IPS DF 4.7 (cell line): ENCODE measurements at regions not wholly inside any gene's neighbourhood (a gene's known extent, or its start where the extent isn't known, plus 50 kb on each side); places are given as distances from the start of the nearest gene placed in this dataset.
"Not testable (repeated sequence)": the region's sequence is repeated elsewhere in the genome, so short reads cannot be mapped to it uniquely, and the experiment has no call there.

ENCODE experiments used
- DNase-seq: peaks from one replicate; pipeline ENCODE4 v3.0.0-alpha.2; 2013; ENCODE audit warnings: low spot score; ENCODE audit errors: extremely low read depth

DNA sequence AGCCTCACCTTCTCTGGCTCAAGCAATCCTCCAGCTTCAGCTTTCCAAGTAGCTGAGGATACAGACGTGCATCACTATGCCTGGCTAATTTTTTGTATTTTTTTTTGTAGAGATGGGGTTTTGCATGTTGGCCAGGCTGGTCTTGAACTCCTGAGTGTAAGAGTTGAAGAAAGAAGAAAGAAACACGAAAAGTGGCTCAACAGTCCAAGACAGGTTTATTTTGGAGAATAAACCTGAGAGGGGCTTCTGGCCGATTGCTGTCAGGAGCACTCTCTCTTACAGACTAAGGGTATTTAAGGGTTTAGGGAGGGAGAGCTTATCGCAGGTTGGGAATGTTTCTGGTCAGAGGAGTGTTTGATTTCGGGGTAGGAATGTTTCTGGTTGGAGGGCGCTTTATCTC is 75.9 kb downstream of the RRM2 start:
- not testable (repeated sequence) for DNase-seq

DNA sequence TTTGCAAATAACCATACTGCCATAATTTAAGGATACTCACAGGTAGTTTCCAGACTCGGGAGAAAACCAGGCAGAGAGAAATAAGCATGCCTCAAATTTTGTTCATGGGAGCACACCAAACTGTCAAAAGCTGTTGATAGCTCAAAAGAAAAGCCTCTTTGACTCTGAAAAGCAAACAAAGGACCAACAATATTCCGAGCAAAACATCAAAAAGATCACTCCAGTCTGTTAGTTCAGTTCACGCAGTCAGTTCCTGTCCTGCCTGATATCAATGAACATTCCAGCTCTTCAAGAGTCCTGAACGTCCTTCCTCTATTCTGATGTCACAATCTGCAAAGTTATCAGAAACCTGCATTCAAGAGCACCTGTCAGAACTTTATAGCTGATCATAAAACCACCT is 78.7 kb downstream of the RRM2 start:
- DNase-seq: no peak

DNA sequence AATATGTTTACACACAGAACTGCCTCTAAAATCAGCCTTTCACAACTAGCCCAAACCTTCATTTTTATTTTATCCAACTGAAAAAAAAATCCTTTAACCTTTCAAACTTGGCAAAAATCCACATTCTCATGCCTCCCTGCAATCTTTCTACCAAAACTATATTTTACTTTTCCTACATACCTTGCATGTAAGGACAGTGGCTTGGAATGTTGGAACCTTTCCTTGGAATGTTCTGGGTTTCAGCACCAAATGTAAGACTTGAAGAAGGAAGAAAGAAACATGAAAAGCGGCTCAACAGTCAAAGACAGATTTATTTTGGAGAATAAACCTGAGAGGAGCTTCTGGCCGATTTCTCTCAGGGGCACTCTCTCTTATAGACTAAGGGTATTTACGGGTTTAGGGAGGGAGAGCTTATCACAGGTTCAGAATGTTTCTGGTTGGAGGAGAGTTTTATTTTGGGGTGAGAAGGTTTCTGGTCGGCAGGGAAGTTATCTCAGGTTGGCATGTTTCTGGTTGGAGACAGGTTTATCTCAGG is 79.7 kb downstream of the RRM2 start:
- no peak for DNase-seq

DNA sequence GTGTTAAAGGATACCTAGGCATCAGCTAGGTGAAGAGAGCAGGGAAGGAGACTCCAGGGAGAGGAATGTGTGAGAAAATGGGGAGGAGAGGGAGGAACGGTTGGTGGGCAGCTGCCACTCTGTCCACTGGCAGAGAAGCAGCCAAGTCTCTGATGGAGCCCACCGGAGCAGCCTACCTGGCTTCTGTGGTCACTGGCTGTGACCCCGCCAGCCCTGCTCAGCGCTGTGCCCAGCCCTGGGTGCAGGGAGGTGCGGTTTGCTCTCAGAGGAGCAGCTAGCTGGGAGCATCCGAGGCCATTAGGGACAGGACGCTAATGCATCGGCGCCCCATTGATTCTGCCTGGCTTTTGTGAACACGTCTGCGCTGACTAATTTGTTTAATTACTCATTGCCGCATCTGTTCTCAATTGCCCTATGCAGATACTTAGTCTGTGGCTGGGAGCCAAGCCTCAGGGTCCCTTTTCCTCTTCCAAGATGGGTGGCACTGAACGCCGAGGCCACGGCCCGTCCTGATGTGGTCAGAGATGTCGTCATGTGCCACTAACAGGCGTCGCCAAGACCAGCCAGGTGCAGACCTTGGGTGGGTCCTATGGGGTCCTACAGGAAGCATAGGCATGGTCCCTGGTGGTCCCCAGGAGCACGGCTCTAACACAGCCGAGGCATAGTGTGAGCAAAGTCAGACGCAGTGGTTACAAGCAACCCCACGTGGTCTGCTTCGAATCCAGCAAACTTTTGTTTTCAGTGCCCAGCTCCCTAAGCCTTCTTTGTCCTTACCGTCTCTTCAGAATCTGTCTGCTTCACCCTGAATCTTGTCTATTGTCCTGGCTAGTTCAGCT is 82.0 kb downstream of the RRM2 start:
- DNase-seq: no peak

DNA sequence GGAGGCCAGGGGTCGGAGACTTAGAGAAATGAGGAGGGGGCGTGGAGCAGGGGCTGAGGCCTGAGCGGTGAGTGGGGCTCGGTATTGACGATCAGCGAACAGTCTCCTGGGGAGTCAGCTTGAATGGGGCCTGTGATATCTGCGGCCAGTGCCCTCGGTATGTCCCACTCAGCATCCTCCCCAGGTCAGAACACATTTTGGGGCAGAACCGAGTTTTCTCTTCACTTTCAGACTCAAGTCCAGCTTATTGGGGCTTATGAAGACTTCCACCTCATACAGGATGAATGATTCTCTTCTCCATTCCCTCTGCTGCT is 82.6 kb downstream of the RRM2 start:
- DNase-seq: no peak

DNA sequence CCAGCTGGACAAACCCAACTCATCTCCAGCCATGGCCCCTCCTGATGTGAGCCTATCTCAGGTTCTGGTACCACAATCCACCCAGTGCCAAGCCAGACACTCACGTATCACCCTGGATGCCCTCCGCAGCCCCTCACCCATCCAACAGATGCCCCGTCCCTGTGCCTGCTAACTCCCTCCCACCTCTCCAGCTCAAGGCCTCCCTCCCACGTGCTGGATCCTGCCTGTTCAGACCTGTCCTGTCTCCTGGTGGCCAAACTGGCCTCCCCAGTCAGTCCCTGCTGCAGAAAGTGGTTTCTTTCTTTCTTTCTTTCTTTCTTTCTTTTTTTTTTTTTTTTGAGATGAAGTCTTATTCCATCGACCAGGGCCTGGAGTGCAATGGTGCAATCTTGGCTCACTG is 86.2 kb downstream of the RRM2 start:
- DNase-seq: no peak

DNA sequence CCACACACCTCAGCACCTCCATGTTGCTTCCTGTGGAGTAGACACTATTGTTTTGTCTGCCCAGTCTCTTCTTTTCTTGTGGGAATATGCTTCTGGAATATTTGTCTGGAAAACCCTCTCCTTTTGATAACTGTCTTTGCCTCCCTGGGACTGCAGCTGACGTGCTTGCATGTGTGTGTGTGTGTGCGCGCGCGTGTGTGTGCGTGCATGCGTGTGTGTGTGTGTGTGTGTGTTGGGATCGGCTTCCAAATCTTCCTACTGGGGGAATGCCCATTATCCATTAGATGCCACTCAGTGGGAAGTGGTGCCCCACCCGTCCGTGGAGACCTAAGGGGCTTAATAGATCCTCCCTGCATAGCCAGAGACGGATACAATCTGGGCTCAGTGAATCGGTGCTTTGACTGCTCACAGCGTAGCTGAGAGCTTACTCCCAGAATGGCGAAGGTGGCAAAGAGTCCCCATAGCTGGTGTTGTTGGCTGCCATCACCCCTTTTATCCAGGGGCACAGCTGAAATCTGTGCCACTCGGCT is 86.9 kb downstream of the RRM2 start:
- DNase-seq: no peak

DNA sequence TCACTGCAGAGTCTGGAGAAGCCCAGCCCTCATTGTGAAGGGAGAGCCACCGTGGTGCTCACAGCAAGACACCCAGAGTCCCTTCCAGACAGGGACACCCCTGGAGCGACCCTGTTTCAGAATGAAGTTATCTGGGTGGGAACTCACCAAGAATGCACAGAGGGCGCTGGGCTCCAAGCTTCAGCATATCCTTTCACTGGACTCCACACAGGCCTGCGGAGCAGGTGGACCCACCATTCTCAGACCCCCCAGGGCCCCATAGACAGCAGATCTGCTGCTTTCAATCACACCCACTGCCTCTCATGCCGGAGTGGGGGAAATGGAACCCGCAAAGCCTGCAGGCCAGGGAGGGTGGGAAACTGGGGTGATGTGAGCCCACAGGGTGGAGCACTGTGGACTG is 87.8 kb downstream of the RRM2 start:
- no peak for DNase-seq

DNA sequence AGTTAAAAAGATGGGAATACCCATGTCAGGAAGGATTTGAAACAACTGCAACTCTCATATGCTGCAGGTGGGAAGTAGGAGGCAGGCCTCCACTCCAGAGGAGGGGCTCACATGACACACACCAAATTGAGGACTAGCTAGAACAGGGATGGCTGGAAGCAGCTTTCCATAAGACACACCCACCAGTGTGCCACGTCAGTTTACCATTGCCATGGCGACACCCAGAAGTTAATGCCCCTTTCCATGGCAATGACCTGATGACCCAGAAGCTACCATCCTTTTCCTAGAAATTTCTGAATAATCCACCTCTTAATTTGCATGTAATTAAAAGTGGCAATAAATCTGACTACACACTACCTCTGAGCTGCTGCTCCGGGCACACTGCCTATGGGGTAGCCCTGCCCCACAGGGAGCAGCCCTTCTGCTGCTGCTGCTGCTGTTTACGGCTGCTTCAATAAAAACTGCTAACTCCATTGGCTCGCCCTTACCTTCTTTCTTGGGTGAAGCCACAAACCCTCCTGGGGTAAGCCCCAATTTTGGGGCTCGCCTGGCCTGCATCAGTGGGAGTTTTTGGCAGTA is 89.4 kb downstream of the RRM2 start:
- DNase-seq: no peak

DNA sequence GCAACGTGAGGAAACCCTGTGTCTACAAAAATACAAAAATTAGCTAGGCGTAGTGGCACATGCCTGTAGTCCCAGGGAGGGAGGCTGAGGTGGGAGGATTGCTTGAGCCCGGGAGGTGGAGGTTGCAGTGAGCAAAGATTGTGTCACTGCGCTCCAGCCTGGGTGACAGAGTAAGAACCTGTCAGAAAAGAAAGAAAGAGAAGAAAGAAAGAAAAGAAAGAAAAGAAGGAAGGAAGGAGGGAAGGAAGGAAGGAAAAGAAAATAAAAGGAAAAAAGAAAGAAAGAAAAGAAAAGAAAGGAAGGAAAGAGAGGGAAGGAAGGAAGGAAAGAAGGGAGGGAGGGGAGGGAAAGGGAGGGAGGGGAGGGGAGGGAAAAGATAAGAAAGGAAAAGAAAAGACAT is 89.9 kb upstream of the HPCAL1 start:
- no peak for DNase-seq

DNA sequence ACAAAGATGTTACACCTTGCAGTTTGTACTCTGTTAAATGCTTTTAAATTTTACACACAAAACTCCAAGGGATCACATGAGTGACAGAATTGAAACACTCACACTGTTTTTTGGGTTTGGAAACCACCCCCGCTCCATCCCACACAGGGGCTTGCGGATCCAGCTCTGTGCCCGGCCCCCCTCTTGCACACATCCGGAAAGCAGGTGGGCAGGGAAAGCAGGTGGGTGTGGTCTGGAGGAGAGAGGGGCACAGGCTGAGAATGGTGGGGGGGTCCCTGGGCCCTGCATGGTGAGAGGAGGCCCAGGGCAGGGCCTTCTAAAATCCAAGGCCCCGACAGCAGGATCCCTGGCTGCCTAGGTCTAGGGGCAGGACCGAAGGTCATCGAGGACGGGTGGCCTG is 88.5 kb upstream of the HPCAL1 start:
- DNase-seq: no peak

DNA sequence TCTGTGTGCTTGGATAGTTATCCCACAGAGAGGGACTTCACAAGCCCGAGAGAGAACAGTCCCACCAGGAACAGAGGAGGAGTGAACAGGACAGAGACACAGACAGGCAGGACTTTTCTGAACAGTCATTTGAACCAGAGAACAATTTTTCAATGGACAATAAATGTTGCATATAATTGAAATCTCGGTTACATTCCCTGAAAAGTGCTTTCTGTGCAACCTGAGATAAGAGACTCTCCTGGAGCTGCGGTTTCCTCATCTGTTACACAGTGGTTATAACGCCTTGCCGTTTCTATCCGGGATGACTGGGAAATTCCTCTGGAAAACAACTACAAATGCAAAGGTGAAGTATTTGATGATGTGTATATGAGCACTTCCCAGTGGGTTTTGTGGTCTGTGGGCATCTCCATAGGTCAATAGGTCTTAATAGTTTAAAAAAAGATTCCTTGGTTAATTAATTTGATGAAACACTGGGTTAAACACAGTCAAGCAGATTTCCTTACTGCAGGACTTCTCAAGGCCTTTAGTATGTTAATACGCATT is 87.2 kb upstream of the HPCAL1 start:
- no peak for DNase-seq

DNA sequence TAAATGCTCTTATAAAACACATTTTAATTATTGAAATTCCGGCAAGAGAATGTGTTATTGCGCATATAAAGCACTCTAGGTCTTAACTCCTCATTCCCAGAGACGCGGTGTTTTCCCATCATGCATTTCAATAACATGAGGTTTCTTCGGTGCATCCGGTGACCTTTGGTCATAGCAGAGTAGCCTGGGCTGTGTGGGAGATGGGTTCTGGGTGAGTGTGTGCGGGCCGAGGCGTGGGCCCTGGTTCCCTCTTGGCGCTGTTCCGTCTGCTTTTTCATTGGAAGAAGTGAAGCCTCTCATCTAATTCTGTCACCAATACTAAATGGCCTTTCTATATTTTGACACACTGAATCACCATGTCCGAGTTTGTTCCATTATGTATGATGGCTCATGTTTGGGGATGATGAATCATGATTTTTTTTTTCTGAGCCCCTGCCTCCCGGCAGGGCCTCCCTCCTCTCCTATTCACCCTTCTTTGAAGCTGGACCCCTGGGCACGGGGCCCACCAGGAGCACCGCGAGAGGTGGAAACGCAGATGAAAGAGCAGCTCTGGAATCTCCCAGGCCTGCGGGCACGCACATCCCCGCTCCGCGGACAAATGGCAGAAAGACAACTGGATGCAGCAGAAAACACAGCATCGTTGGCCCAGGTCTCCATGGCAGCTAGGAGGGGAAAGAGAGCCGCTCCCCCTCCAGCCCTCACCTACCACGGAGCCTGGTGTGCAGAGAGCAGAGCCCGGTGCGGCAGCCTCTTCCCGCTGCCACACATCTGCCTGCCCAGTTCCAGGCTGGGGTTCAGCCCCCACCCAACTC is 85.8 kb upstream of the HPCAL1 start:
- no peak for DNase-seq

DNA sequence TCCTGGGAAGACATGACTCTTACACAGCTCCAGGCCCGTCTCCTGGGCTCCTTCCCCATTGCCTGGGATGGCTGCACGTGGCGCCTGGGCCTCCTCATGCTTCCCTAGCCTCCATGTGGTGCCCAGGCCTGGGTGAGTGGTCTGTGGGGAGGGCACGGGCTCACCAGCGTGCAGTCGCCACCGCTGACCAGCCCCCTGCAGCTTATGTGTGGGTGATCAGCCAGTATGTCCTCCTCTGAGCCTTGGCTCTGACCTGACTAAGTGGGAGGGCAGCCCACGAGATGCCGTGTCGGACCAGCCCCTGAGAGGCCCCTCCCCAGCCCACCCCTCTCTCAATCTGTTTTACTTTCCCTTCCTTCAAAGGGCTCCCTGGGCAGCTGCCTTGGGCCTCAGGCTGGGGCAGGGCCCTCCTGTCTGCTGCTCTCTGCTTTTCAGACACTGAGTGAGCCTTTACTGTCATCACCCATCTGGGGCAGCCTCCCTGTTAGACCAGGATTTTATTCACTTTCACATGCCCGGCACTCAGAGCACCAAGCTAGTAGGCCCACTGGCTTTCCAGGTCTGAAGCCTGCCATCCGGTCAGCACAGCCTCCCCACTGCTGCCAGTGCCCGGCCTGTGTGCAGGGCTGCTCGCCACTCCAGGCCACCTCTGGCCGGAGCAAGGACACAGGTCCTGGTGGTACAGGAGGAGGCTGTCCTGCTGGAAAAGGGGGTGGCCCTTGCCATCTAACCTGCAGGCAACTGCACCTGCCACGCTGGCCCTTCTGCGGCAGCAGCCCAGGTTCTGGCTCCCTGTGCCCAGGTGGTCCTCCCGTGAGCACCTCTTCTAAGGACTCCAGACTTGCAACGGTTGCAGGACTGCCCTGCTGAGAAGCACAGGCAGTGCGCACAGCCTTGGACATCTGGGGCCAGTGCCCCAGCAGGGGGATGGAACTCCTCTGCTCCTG is 84.9 kb upstream of the HPCAL1 start:
- DNase-seq: no peak

DNA sequence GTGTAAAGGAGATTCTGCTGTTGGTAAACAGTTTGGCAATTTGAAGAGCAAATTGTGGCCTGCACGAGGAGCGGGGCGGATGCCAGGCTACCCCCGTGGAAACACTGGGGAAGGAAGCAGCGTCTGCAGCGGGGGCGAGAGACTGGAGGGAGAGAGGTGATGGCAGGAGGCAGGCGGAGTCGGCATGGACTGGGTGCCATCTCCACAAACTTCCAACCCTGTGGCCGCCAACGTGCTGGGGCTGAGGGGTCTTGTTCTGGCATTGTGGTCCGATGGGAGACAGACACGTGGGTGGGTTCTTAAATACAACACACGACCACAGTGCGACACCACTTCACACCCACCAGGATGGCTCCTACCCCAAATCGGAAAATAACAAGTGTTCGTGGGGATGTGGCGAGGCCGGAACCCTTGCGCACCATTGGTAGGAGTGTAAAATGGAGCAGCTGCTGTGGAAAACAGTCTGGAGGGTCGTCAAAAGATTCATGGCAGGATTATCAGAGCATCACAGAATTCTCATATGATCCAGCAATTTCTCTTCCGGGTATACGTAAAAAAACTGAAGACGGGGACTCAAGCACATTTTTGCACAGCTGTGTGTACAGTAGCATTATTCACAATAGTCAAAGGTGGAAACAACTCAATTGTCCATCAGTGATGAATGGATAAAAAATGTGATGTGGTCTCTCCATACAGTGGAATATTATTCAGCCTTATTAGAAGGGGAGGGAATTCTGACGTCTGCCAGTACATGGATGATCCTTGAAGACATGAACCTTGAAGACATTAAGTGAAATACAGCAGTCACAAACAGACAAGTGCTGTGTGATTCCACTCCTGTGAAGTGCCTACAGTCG is 82.4 kb upstream of the HPCAL1 start:
- no peak for DNase-seq

DNA sequence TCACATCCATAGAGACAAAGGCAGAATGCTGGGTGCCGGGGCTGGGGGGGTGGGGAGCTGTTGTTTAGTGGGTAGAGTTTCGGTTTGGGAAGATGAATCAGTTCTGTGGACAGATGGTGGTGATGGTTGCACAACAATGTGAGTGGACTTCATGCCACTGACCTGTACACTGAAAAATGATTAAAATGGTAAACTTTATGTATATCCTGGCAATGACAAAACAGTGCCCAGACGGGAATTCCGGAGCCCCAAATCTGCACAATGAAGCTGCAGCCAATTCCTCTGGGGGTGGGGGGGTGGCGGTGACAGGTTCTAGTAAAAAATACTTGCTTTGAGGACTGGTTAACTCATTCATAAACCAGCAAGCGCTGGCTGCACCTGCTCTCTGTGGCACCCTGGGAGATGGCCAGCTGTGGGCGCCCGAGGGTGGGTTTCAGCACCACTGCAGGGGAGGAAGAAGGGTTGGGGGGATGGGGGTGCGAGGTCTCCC is 81.8 kb upstream of the HPCAL1 start:
- DNase-seq: no peak

DNA sequence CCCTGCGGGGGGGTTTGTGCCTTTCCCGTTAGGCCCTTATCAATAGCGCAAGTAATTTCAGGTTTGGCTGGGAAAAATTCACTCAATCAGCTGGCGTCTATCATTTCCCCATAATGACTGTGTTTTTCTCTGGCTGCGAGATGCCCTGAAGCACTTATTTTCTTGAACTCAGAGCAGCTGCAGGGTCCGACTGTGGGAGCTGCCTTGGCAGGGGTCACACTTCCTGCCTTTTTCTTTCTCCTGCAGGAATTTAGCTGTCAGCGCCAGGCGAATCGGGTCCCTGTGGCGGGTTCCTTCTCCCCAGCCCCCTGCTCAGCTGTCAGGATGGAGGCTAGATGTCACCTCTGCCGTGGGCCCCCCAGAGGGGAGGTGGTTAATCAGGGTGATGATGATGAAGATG is 81.3 kb upstream of the HPCAL1 start:
- DNase-seq: no peak

DNA sequence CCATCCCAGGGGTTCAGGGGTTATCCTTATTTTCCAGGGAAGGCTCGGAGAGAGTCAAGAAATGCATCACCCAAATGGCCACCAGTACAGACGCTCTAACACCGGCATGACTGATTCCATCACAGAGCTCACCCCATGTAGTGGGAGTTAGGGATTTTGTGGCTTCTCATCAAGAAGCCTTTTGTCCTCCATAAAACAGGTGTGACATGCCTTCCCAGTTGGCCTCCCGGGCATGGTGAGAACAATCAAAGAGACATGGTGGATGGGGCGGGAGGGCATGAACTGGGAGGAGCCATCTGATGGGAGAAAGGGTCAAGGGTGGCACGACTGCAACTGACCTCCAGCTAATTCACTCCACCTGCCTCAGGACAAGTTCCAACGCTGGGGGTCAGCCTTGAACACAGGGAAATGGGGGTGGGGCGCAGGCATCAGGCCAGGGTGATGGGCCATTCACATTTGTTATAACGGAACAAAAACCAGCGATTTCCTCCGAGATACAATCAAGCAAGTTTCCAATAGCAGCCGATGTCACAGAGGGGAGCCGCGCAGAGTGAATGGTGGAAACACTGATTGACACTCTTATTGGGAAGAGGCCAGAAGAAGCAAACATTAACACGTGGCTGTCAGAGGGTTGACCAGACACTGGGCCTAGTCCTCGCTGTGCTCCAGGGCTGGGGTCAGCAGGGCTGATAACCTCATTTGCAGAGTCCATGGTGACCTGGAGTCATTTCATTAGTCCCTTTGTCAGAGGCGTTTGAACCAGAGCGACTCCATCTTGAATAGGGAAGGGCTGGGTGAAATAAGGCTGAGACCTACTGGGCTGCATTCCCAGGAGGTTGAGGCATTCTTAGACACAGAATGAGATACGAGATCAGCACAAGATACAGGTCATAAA is 80.5 kb upstream of the HPCAL1 start:
- DNase-seq: no peak

DNA sequence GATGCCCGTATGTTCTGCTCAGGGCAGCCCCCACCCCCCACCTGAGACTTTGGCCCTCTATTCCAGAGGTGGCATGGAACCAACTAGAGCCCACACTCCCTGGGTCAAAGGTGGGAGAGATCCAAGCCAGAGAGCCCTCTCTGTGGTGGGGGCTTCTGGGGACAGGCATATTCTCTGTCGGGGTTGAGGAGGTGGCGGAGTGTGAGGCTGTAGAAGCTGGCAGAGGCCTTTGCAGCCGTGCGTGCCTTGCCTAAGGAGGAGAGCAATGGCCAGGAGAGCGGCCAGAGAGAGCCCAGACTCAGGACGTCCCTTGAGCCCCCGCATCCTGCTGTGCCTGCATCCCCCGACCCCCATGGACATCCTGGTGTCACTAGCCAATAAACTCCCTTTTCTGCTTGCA is 79.2 kb upstream of the HPCAL1 start:
- DNase-seq: no peak
